ENCODE measurements at regions not wholly inside any gene's neighbourhood (a gene's known extent, or its start where the extent isn't known, plus 50 kb on each side); places are given as distances from the start of the nearest gene placed in this dataset.
"Not testable (repeated sequence)": the region's sequence is repeated elsewhere in the genome, so short reads cannot be mapped to it uniquely, and the experiment has no call there.

- H3K27me3 Mint-ChIP-seq; H3K27ac Mint-ChIP-seq; CTCF ChIA-PET; H3K4me1 Mint-ChIP-seq; DNase-seq; H3K9me3 Mint-ChIP-seq; POLR2A ChIA-PET; H3K4me3 Mint-ChIP-seq; H3K36me3 Mint-ChIP-seq (ENCODE audit: low read depth): not testable (repeated sequence)
Observed at GRCh38 chr10:121400507-121400906, 197.7 kb downstream of the FGFR2 start.

- ChIA-PET POLR2A (no interaction called here), CTCF (no interaction called here)
- no peak overlapping the region for H3K27ac Mint-ChIP-seq
- no peak for DNase-seq
- H3K4me1 Mint-ChIP-seq = no peaks in the 10 kb centered on the region
- H3K27me3 Mint-ChIP-seq = no peaks in the 10 kb centered on the region
- H3K9me3 Mint-ChIP-seq = no peaks in the 10 kb centered on the region
- no peaks in the 10 kb centered on the region for H3K36me3 Mint-ChIP-seq (ENCODE audit: low read depth)
- H3K4me3 Mint-ChIP-seq = no peak overlapping the region
Observed at GRCh38 chr10:121403527-121403926, 194.7 kb downstream of the FGFR2 start.

- ChIA-PET CTCF (interaction anchor here (0.6 kb wide), 1 partner anchor 35 kb away, joined by 4 read pairs; no protein-coding TSS in a partner anchor), POLR2A (no interaction called here)
- Mint-ChIP-seq H3K4me1 (no peaks in the 10 kb centered on the region), H3K9me3 (no peaks in the 10 kb centered on the region), H3K27ac (no peak overlapping the region), H3K4me3 (no peak overlapping the region), H3K27me3 (no peaks in the 10 kb centered on the region), H3K36me3 (ENCODE audit: low read depth) (no peaks in the 10 kb centered on the region)
- no peak for DNase-seq
Observed at GRCh38 chr10:121404611-121405010, 193.6 kb downstream of the FGFR2 start.

GRCh38 chr10:121405096-121405495 is 193.1 kb downstream of the FGFR2 start:
- H3K36me3 Mint-ChIP-seq (ENCODE audit: low read depth) = no peaks in the 10 kb centered on the region
- ChIA-PET CTCF (no interaction called here), POLR2A (no interaction called here)
- no peak overlapping the region for H3K4me3 Mint-ChIP-seq
- no peak for DNase-seq
- no peaks in the 10 kb centered on the region for H3K9me3 Mint-ChIP-seq
- no peaks in the 10 kb centered on the region for H3K27me3 Mint-ChIP-seq
- H3K27ac Mint-ChIP-seq = no peak overlapping the region
- H3K4me1 Mint-ChIP-seq = no peaks in the 10 kb centered on the region

GRCh38 chr10:121405549-121405948 is 192.7 kb downstream of the FGFR2 start:
- Mint-ChIP-seq H3K27ac (no peak overlapping the region), H3K27me3 (no peaks in the 10 kb centered on the region), H3K9me3 (no peaks in the 10 kb centered on the region), H3K36me3 (ENCODE audit: low read depth) (no peaks in the 10 kb centered on the region), H3K4me3 (no peak overlapping the region), H3K4me1 (no peaks in the 10 kb centered on the region)
- ChIA-PET CTCF (no interaction called here), POLR2A (no interaction called here)
- DNase-seq = no peak

- H3K4me1 Mint-ChIP-seq = no peaks in the 10 kb centered on the region
- no peaks in the 10 kb centered on the region for H3K36me3 Mint-ChIP-seq (ENCODE audit: low read depth)
- no peak overlapping the region for H3K27ac Mint-ChIP-seq
- DNase-seq = no peak
- no peaks in the 10 kb centered on the region for H3K27me3 Mint-ChIP-seq
- ChIA-PET CTCF (no interaction called here), POLR2A (no interaction called here)
- H3K4me3 Mint-ChIP-seq = no peak overlapping the region
- no peaks in the 10 kb centered on the region for H3K9me3 Mint-ChIP-seq
Observed at GRCh38 chr10:121405953-121406352, 192.3 kb downstream of the FGFR2 start.

GRCh38 chr10:121406823-121407545 is 191.3 kb downstream of the FGFR2 start:
- Mint-ChIP-seq H3K27me3 (no peaks in the 10 kb centered on the region), H3K4me3 (no peak overlapping the region), H3K9me3 (no peaks in the 10 kb centered on the region), H3K36me3 (ENCODE audit: low read depth) (no peaks in the 10 kb centered on the region), H3K4me1 (no peaks in the 10 kb centered on the region), H3K27ac (no peak overlapping the region)
- CTCF ChIA-PET = no interaction called here
- POLR2A ChIA-PET = no interaction called here
- DNase-seq = no peak

GRCh38 chr10:121409466-121410104 is 188.7 kb downstream of the FGFR2 start:
- Mint-ChIP-seq H3K4me3 (no peak overlapping the region), H3K27ac (no peak overlapping the region), H3K27me3 (no peaks in the 10 kb centered on the region), H3K9me3 (no peaks in the 10 kb centered on the region), H3K4me1 (no peaks in the 10 kb centered on the region), H3K36me3 (ENCODE audit: low read depth) (no peaks in the 10 kb centered on the region)
- no peak for DNase-seq
- ChIA-PET POLR2A (no interaction called here), CTCF (no interaction called here)

GRCh38 chr10:121411004-121411403 is 187.2 kb downstream of the FGFR2 start:
- Mint-ChIP-seq H3K4me1 (no peaks in the 10 kb centered on the region), H3K36me3 (ENCODE audit: low read depth) (no peaks in the 10 kb centered on the region), H3K4me3 (no peak overlapping the region), H3K27ac (no peak overlapping the region), H3K27me3 (no peaks in the 10 kb centered on the region), H3K9me3 (no peaks in the 10 kb centered on the region)
- no peak for DNase-seq
- ChIA-PET POLR2A (no interaction called here), CTCF (no interaction called here)

GRCh38 chr10:121413951-121414350 is 184.3 kb downstream of the FGFR2 start:
- ChIA-PET CTCF (interaction anchor here (0.6 kb wide), 1 partner anchor 29 kb away, joined by 3 read pairs; no protein-coding TSS in a partner anchor), POLR2A (no interaction called here)
- Mint-ChIP-seq H3K36me3 (ENCODE audit: low read depth) (no peaks in the 10 kb centered on the region), H3K4me3 (no peak overlapping the region), H3K27ac (no peak overlapping the region), H3K9me3 (no peaks in the 10 kb centered on the region), H3K27me3 (no peaks in the 10 kb centered on the region), H3K4me1 (no peaks in the 10 kb centered on the region)
- DNase-seq = no peak

- H3K9me3 Mint-ChIP-seq = no peaks in the 10 kb centered on the region
- no peaks in the 10 kb centered on the region for H3K4me1 Mint-ChIP-seq
- POLR2A ChIA-PET = no interaction called here
- CTCF ChIA-PET = interaction anchor here (0.6 kb wide), 1 partner anchor 28 kb away, joined by 3 read pairs; no protein-coding TSS in a partner anchor
- no peaks in the 10 kb centered on the region for H3K36me3 Mint-ChIP-seq (ENCODE audit: low read depth)
- H3K27ac Mint-ChIP-seq = no peak overlapping the region
- DNase-seq = no peak
- no peak overlapping the region for H3K4me3 Mint-ChIP-seq
- H3K27me3 Mint-ChIP-seq = no peaks in the 10 kb centered on the region
Observed at GRCh38 chr10:121414366-121415062, 183.7 kb downstream of the FGFR2 start.

GRCh38 chr10:121415063-121415399 is 183.2 kb downstream of the FGFR2 start:
- Mint-ChIP-seq H3K27me3 (no peaks in the 10 kb centered on the region), H3K36me3 (ENCODE audit: low read depth) (no peaks in the 10 kb centered on the region), H3K4me1 (no peaks in the 10 kb centered on the region), H3K4me3 (no peak overlapping the region), H3K27ac (no peak overlapping the region), H3K9me3 (no peaks in the 10 kb centered on the region)
- ChIA-PET CTCF (no interaction called here), POLR2A (no interaction called here)
- no peak for DNase-seq

- Mint-ChIP-seq H3K27me3 (no peaks in the 10 kb centered on the region), H3K27ac (no peak overlapping the region), H3K4me3 (no peak overlapping the region), H3K4me1 (no peaks in the 10 kb centered on the region), H3K9me3 (no peaks in the 10 kb centered on the region), H3K36me3 (ENCODE audit: low read depth) (no peaks in the 10 kb centered on the region)
- ChIA-PET POLR2A (no interaction called here), CTCF (no interaction called here)
- DNase-seq = no peak
Observed at GRCh38 chr10:121416071-121416470, 182.2 kb downstream of the FGFR2 start.

GRCh38 chr10:121417298-121417697 is 180.9 kb downstream of the FGFR2 start:
- Mint-ChIP-seq H3K27ac (no peak overlapping the region), H3K4me3 (no peak overlapping the region), H3K36me3 (ENCODE audit: low read depth) (no peaks in the 10 kb centered on the region), H3K27me3 (no peaks in the 10 kb centered on the region), H3K9me3 (no peaks in the 10 kb centered on the region), H3K4me1 (no peaks in the 10 kb centered on the region)
- ChIA-PET CTCF (no interaction called here), POLR2A (no interaction called here)
- no peak for DNase-seq

All from activated CD4-positive, alpha-beta memory T cell treated with anti-CD3 and anti-CD28 coated beads, Interleukin-2, amount 10 ng/mL, durations not matched to agents 7 days and 5 days (primary cell).